Heart left ventricle (tissue), 16 donors: ENCODE measurements at regions not wholly inside any gene's neighbourhood (a gene's known extent, or its start where the extent isn't known, plus 50 kb on each side); places are given as distances from the start of the nearest gene placed in this dataset.

Source experiments
- ATAC-seq, 4 donors: fragments of 200-7000 bp; cut with Tn5 transposase; one replicate each; pipeline ENCODE4 v1.9.1; 2020 to 2022; ENCODE audit warnings: moderate library complexity in 4 of 4, mild to moderate bottlenecking in 3 of 4, moderate number of reproducible peaks in 1 of 4
- DNase-seq, 5 donors: peaks; one replicate each; pipeline ENCODE4 v3.0.0-alpha.2; 2020
- H3K27ac ChIP-seq, 12 donors: fragments of 200-600 bp; sonication (generic) in 4 of 12; one replicate each; pipeline versions ENCODE4 v1.5.0 to v1.8.0; 2016 to 2022; ENCODE audit warnings: mild to moderate bottlenecking in 2 of 12
- H3K27me3 ChIP-seq, 9 donors: fragments of 200-600 bp; sonication (generic) in 2 of 9; one replicate each; pipeline versions ENCODE4 v1.5.1 to v1.8.0; 2016 to 2022; ENCODE audit warnings: mild to moderate bottlenecking in 3 of 9
- H3K36me3 ChIP-seq, 9 donors: fragments of 200-600 bp; sonication (generic) in 2 of 9; one replicate each; pipeline versions ENCODE4 v1.5.0 to v1.8.0; 2018 to 2022; ENCODE audit warnings: mild to moderate bottlenecking in 2 of 9
- H3K4me1 ChIP-seq, 12 donors: fragments of 200-600 bp; sonication (generic) in 4 of 12; one replicate each; pipeline versions ENCODE4 v1.5.0 to v1.8.0; 2016 to 2022; ENCODE audit warnings: mild to moderate bottlenecking in 3 of 12
- H3K4me3 ChIP-seq, 12 donors: fragments of 200-600 bp; sonication (generic) in 4 of 12; one replicate each; pipeline versions ENCODE4 v1.5.0 to v1.8.0; 2017 to 2022; ENCODE audit warnings: mild to moderate bottlenecking in 9 of 12, moderate library complexity in 4 of 12
- H3K9me3 ChIP-seq, 12 donors: fragments of 200-600 bp; sonication (generic) in 4 of 12; one replicate each; pipeline versions ENCODE4 v1.5.0 to v1.8.0; 2016 to 2022; ENCODE audit warnings: mild to moderate bottlenecking in 1 of 12
- CTCF ChIP-seq, 12 donors: fragments of 200-600 bp; sonication (generic) in 4 of 12; IDR thresholded peaks; one replicate each; pipeline versions ENCODE4 v1.5.0 to v1.8.0; 2018 to 2022; ENCODE audit warnings: antibody characterized with exemption in 12 of 12, mild to moderate bottlenecking in 5 of 12
- POLR2A ChIP-seq, 2 donors: fragments of 450-650 bp; IDR thresholded peaks; one replicate each; pipeline ENCODE4 v1.6.1; 2017; ENCODE audit warnings: antibody characterized with exemption in 2 of 2, mild to moderate bottlenecking in 2 of 2, moderate library complexity in 2 of 2
- WGBS, 4 donors: extraction: QIAGEN DNeasy Blood & Tissue Kit in 2 of 4; methylation state at CpG; one replicate each; pipeline versions ENCODE4 v1.1.5 to v1.1.7; 2013 to 2018; 5-methylcytosine and 5-hydroxymethylcytosine counted together
- intact Hi-C, 10 donors: fragments of 100-400 bp; cut with DNase I; formaldehyde crosslinking; loops; one replicate each; pipeline versions ENCODE4 v1.11.1 to v1.14.2; 2022
- donor health status: ischemic (EF 13 %, LVEDD 7.1; RV severe dilation, severe dysfunction).
- donor health status: healthy with polysubstance abuse.
- donor health status: DM: no; HTN: yes; CAD: no.
- donor health status: DM: no; HTN: no; CAD: no.
- donor health status: ischemic (EF 25% LVEDD 6.9; RV normal size, moderate dysfunction).
- donor health status: ischemic (EF 25% LVEDD 5.7; RV mildly dilated, moderate dysfunction).
- donor health status: healthy.
- donor health status: DM: yes; HTN: yes; CAD: no.
- donor health status: ischemic (EF 35%, LVEDD 5.7; RV mildly dilated, moderate dysfunction).
- donor health status: nonischemic (EF 11% LVEDD 7.7; RV severe dilation, severe dysfunction).
- donor health status: DM: yes; HTN: yes; CAD: no.
- donor health status: PGD.
- donor health status: ischemic (EF 29% LVEDD 5.4; RV normal size, mild dysfunction).
- donor health status: nonischemic (EF 23%, LVEDD 6.1; RV moderate dilation, normal function).

- Histone ChIP-seq H3K27ac (no peak overlapping the region), H3K27me3 (no peaks in the 10 kb centered on the region), H3K4me1 (no peaks in the 10 kb centered on the region), H3K4me3 (no peak overlapping the region), H3K36me3 (no peaks in the 10 kb centered on the region), H3K9me3 (peaks cover 0 to 28% (median 6%) of the 10 kb centered on the region in 12 donors)
- DNase-seq (no peak), ATAC-seq (no peak)
- peak in 3 of 12 donors; percentile 13 to 30 (median 16) for TF ChIP-seq CTCF (IDR thresholded peaks at IDR 0.05)
- no peak for TF ChIP-seq POLR2A (IDR thresholded peaks at IDR 0.05)
- intact Hi-C loops: no loop called here
Observed at GRCh38 chr5:9922719-9923118, 292.6 kb upstream of the TAS2R1 start.

DNA sequence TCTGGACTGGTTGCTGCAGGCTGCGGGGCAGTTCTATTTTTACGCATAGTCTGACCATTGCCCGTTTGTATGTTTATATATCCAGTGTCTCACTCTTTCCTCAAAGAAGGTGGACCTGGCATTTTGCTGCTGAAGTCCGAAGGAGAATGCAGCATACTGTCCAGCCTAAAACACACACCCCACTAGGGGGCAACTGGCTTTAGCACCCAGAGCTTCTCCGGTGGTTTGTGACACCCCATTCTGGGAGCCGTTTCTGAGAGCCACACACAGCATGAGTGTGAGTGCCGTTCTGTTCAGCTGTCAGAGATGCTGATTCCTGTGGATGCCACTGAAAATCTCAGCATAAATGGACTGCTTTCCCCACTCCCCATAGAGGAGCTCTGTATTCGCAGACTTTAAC, 290.5 kb upstream of the TAS2R1 start:
- Histone ChIP-seq H3K36me3 (no peaks in the 10 kb centered on the region), H3K27ac (no peak overlapping the region), H3K27me3 (no peaks in the 10 kb centered on the region), H3K9me3 (peaks cover 0 to 28% (median 6%) of the 10 kb centered on the region in 12 donors), H3K4me1 (no peaks in the 10 kb centered on the region), H3K4me3 (no peak overlapping the region)
- no peak for DNase-seq
- ATAC-seq: no peak
- intact Hi-C loops: no loop called here
- no peak for TF ChIP-seq CTCF (IDR thresholded peaks at IDR 0.05)
- no peak for TF ChIP-seq POLR2A (IDR thresholded peaks at IDR 0.05)
- WGBS, 4 donors: 80 to 92% (median 83%) methylated on average over 8 of the region's 8 CpGs

DNA sequence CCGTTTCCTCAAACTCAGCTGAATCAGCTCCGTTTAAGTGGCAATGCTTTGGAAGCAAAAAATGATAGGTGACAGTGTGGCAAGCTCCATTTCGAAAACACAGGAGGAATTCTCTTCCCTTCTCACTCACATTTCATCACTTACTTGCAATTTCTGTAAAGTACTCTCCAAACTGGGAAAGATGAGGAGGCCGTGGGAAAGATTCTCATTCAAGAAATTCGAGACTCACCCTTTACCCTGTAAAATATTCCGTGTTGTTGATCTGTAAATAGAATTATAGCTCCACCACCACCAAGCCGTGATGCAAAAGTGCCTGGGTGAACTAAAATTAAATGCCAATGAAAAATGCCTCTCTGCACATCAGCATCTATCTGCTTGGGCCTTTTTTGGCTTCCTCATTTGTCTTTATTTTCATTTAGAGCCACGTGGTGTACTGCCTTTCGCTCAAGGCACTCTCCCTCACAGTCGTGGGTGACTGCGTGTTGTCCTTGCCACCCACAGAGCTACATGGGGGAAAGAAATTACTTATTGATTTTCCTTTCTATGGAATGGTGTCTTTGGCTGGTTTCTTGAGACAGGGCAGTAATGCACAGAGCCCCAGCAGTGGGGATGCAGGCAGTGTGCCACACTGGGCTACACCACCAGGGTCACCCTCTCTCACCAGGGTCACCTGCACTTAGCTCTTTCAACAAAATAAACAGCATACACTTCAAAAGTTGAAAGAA, 289.3 kb upstream of the TAS2R1 start:
- Histone ChIP-seq H3K4me3 (no peak overlapping the region), H3K27ac (peak overlapping the region in 2 of 12 donors; percentile 17 to 38), H3K9me3 (peaks cover 0 to 26% (median 6%) of the 10 kb centered on the region in 12 donors), H3K27me3 (no peaks in the 10 kb centered on the region), H3K36me3 (no peaks in the 10 kb centered on the region), H3K4me1 (no peaks in the 10 kb centered on the region)
- TF ChIP-seq CTCF (IDR thresholded peaks at IDR 0.05) (no peak), POLR2A (IDR thresholded peaks at IDR 0.05) (no peak)
- 62 to 68% (median 66%) methylated on average over 11 of the region's 11 CpGs for WGBS, 4 donors
- ATAC-seq (no peak), DNase-seq (no peak)
- intact Hi-C loops: no loop called here

DNA sequence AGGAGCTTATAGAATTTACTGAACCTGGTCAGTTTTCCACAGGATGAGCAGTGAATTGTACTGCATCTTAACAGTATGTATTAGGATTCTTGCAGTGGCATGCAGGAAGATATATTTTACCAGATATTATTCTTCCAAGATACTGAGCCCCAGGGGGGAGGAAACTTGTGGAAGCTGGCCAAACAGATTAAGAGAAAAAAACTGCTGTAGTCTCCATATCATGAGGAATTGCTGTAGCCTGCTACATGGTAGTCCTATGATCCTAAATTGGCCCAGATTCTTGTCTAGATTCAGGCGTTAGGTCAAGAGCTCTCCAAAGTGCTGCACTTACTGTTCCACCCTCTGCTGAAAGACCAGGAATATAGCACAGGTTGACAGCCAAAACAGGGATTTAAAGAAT, 275.5 kb upstream of the TAS2R1 start:
- Histone ChIP-seq H3K36me3 (no peaks in the 10 kb centered on the region), H3K4me3 (no peak overlapping the region), H3K9me3 (peaks cover 0 to 21% (median 0%) of the 10 kb centered on the region in 12 donors), H3K27me3 (no peaks in the 10 kb centered on the region), H3K27ac (no peak overlapping the region), H3K4me1 (no peaks in the 10 kb centered on the region)
- ATAC-seq (no peak), DNase-seq (no peak)
- TF ChIP-seq POLR2A (IDR thresholded peaks at IDR 0.05) (no peak), CTCF (IDR thresholded peaks at IDR 0.05) (no peak)
- intact Hi-C loops: no loop called here
- WGBS, 4 donors: 14 to 41% (median 28%) methylated on average over 1 of the region's 1 CpG
